HepG2 (cell line): ENCODE measurements at regions not wholly inside any gene's neighbourhood (a gene's known extent, or its start where the extent isn't known, plus 50 kb on each side); places are given as distances from the start of the nearest gene placed in this dataset.

Experiments used
- ATAC-seq: fragments of 200-7000 bp; cut with Tn5 transposase; 3 replicates; pipeline ENCODE4 v1.9.1; 2020; ENCODE audit warnings: mild to moderate bottlenecking, moderate library complexity
- BruUV-seq: library from RNA; stranded (reverse); fragments of 400-500 nt; replicated peaks from 2 replicates; lab custom pipeline; 2021; lab: Mats Ljungman, UMichigan
- CTCF ChIA-PET: fragments of 300-600 bp; formaldehyde crosslinking; extraction: SDS; loops from one replicate; lab custom pipeline; 2021; ENCODE audit warnings: low total read pairs, inconsistent platforms, low intra/inter-chr PET ratio; lab: Yijun Ruan, JAX
- POLR2A ChIA-PET: fragments of 350-600 bp; sonication (Branson Sonifier 250); formaldehyde crosslinking; loops from one replicate; lab custom pipeline; 2020; ENCODE audit warnings: antibody characterized with exemption, inconsistent platforms; lab: Yijun Ruan, JAX
- DNase-seq: peaks from one replicate; pipeline ENCODE4 v3.0.0-alpha.2; 2015; ENCODE audit warnings: low spot score
- FAIRE-seq: peaks from 3 replicates; lab custom pipeline; 2011; peaks lifted over from hg19 to GRCh38; lab: Jason Lieb, UNC
- H2AFZ ChIP-seq: one replicate; pipeline ENCODE4 v1.6.1; 2011; ENCODE audit warnings: low read length, inconsistent platforms
- H3K27ac ChIP-seq: fragments of 300-600 bp; 3 replicates; pipeline ENCODE4 v1.8.0; 2011; ENCODE audit warnings: mixed run types, mild to moderate bottlenecking, mixed read lengths, low read length, inconsistent platforms; ENCODE audit not compliant: insufficient read depth; ENCODE audit errors: extremely low read length
- H3K27me3 ChIP-seq, 2 experiments: fragments of 200-600 bp in 1 of 2; 2 replicates in 1 of 2; 3 replicates in 1 of 2; pipeline versions ENCODE4 v1.6.0 to v1.8.0; 2011; ENCODE audit warnings: low read length in 2 of 2, mild to moderate bottlenecking in 2 of 2, moderate library complexity in 2 of 2, inconsistent platforms in 1 of 2; ENCODE audit not compliant: insufficient read depth in 2 of 2, control insufficient read depth in 1 of 2
- H3K36me3 ChIP-seq, 2 experiments: fragments of 200-600 bp in 1 of 2; replicated peaks in 1 of 2; 2 replicates in 1 of 2; 3 replicates in 1 of 2; pipeline versions ENCODE4 v1.5.1 to v1.8.0; 2011; ENCODE audit warnings: low read length in 2 of 2, inconsistent platforms in 1 of 2; ENCODE audit not compliant: insufficient read depth in 2 of 2, control insufficient read depth in 1 of 2
- H3K4me1 ChIP-seq: 2 replicates; pipeline ENCODE4 v1.5.1; 2012; ENCODE audit warnings: low read length, inconsistent platforms; ENCODE audit not compliant: insufficient read depth
- H3K4me2 ChIP-seq: 2 replicates; pipeline ENCODE4 v1.6.0; 2011; ENCODE audit warnings: low read depth, low read length, inconsistent platforms
- H3K4me3 ChIP-seq, 3 experiments: fragments of 200-600 bp in 1 of 3; sonication (generic), shearing (Covaris generic) in 1 of 3; replicated peaks in 1 of 3; 2 replicates each; pipeline ENCODE4 v1.5.1; 2011 to 2016; ENCODE audit warnings: low read length in 3 of 3, inconsistent platforms in 2 of 3, low read depth in 2 of 3, mild to moderate bottlenecking in 2 of 3, control low read depth in 1 of 3, mixed read lengths in 1 of 3; ENCODE audit not compliant: insufficient read depth in 1 of 3
- H3K79me2 ChIP-seq: one replicate; pipeline ENCODE4 v1.6.1; 2011; ENCODE audit warnings: low read length, inconsistent platforms; ENCODE audit not compliant: insufficient read depth
- H3K9ac ChIP-seq: 2 replicates; pipeline ENCODE4 v1.6.0; 2011; ENCODE audit warnings: mild to moderate bottlenecking, low read depth, low read length, inconsistent platforms; ENCODE audit not compliant: insufficient read depth
- H3K9me3 ChIP-seq: 2 replicates; pipeline ENCODE4 v1.5.1; 2012; ENCODE audit warnings: mild to moderate bottlenecking, low read length
- H4K20me1 ChIP-seq: 2 replicates; pipeline ENCODE4 v1.6.0; 2011; ENCODE audit warnings: inconsistent platforms, mild to moderate bottlenecking, low read length, moderate library complexity; ENCODE audit not compliant: insufficient read depth
- AKAP8 ChIP-seq: sonication (generic); formaldehyde crosslinking; IDR thresholded peaks from 2 replicates; pipeline ENCODE4 v1.5.1; 2020; ENCODE audit warnings: mild to moderate bottlenecking, missing genetic modification reagents
- ZNF572 ChIP-seq: sonication (generic); formaldehyde crosslinking; IDR thresholded peaks from 2 replicates; pipeline ENCODE4 v1.5.1; 2020; ENCODE audit warnings: mild to moderate bottlenecking, missing genetic modification reagents
- WGBS: methylation state at CpG from one replicate; pipeline ENCODE4 v1.1.6; 2017; ENCODE audit warnings: low lambda C conversion rate; 5-methylcytosine and 5-hydroxymethylcytosine counted together
- in situ Hi-C: cut with HindIII; loops from 2 replicates; pipeline ENCODE4 v1.10.0; 2017; ENCODE audit warnings: low pct_unique_long_range_greater_than_20kb; ENCODE audit not compliant: extremely low pct_ligation_motif_present
- intact Hi-C: fragments of 100-400 bp; cut with micrococcal nuclease; formaldehyde crosslinking; loops from one replicate; pipeline ENCODE4 v1.10.0; 2022; ENCODE audit not compliant: unreplicated experiment
- TF ChIP-seq, protein P1 (sequence below): sonication (generic); formaldehyde crosslinking; IDR thresholded peaks from 2 replicates; pipeline ENCODE4 v1.4.0; 2020; ENCODE audit warnings: missing genetic modification reagents, borderline replicate concordance

- no peak for TF ChIP-seq ZNF572 (CRISPR knock-in tag)
Measured at GRCh38 chr11:33638608-33639007, 62.0 kb downstream of the C11orf91 start (continued).

DNA sequence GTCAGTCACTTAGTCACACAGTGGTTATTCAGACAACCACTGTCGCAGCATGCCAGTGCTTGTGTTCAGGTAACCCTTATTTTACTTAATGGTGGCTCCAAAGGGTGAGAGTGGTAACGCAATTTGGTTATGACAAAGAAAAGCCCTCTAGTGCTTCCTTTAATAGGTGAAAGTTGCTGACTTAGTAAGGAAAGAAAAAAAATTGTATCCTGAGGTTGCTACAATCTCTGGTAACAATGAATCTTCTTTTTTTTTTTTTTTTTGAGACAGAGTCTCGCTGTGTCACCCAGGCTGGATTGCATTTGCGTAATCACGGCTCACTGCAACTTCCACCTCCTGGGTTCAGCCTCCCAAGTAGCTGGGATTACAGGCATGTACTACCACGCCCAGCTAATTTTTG, 64.5 kb downstream of the C11orf91 start:
- in situ Hi-C loops, result no loop called here
- DNase-seq, result no peak
- WGBS, result 10% methylated on average over 6 of the region's 6 CpGs
- CTCF ChIA-PET, result no interaction called here
- Histone ChIP-seq H3K9ac (no peak overlapping the region), H3K4me2 (no peak overlapping the region), H3K36me3 (no peaks in the 10 kb centered on the region), H4K20me1 (no peaks in the 10 kb centered on the region), H3K27ac (no peak overlapping the region), H3K4me1 (peaks cover 14% of the 10 kb centered on the region), H2AFZ (no peak overlapping the region)
- no TSS peak for BruUV-seq
- TF ChIP-seq, protein P1, sequence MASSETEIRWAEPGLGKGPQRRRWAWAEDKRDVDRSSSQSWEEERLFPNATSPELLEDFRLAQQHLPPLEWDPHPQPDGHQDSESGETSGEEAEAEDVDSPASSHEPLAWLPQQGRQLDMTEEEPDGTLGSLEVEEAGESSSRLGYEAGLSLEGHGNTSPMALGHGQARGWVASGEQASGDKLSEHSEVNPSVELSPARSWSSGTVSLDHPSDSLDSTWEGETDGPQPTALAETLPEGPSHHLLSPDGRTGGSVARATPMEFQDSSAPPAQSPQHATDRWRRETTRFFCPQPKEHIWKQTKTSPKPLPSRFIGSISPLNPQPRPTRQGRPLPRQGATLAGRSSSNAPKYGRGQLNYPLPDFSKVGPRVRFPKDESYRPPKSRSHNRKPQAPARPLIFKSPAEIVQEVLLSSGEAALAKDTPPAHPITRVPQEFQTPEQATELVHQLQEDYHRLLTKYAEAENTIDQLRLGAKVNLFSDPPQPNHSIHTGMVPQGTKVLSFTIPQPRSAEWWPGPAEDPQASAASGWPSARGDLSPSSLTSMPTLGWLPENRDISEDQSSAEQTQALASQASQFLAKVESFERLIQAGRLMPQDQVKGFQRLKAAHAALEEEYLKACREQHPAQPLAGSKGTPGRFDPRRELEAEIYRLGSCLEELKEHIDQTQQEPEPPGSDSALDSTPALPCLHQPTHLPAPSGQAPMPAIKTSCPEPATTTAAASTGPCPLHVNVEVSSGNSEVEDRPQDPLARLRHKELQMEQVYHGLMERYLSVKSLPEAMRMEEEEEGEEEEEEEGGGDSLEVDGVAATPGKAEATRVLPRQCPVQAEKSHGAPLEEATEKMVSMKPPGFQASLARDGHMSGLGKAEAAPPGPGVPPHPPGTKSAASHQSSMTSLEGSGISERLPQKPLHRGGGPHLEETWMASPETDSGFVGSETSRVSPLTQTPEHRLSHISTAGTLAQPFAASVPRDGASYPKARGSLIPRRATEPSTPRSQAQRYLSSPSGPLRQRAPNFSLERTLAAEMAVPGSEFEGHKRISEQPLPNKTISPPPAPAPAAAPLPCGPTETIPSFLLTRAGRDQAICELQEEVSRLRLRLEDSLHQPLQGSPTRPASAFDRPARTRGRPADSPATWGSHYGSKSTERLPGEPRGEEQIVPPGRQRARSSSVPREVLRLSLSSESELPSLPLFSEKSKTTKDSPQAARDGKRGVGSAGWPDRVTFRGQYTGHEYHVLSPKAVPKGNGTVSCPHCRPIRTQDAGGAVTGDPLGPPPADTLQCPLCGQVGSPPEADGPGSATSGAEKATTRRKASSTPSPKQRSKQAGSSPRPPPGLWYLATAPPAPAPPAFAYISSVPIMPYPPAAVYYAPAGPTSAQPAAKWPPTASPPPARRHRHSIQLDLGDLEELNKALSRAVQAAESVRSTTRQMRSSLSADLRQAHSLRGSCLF (CRISPR knock-in tag), result no peak
- TF ChIP-seq AKAP8 (CRISPR knock-in tag), result no peak
- TF ChIP-seq, all 625 proteins: peak for 0
- no peaks in the 10 kb centered on the region for H3K79me2 ChIP-seq
- intact Hi-C loops, result no loop called here
- POLR2A ChIA-PET, result no interaction called here
- H3K27me3 ChIP-seq, result peaks cover 2 to 20% of the 10 kb centered on the region in 2 experiments; a peak in 3 of 5 replicates
- FAIRE-seq (no peak), ATAC-seq (no peak)
- no peaks in the 10 kb centered on the region for H3K9me3 ChIP-seq
- no peak overlapping the region for H3K4me3 ChIP-seq
